GM18870 (cell line): ENCODE measurements at regions not wholly inside any gene's neighbourhood (a gene's known extent, or its start where the extent isn't known, plus 50 kb on each side); places are given as distances from the start of the nearest gene placed in this dataset.
"Not testable (repeated sequence)": the region's sequence is repeated elsewhere in the genome, so short reads cannot be mapped to it uniquely, and the experiment has no call there.

Experiments
- ATAC-seq: cut with Tn5 transposase; IDR thresholded peaks from one replicate; pipeline ENCODE4 v1.9.1; 2021; ENCODE audit warnings: moderate library complexity; ENCODE audit not compliant: unreplicated experiment

DNA sequence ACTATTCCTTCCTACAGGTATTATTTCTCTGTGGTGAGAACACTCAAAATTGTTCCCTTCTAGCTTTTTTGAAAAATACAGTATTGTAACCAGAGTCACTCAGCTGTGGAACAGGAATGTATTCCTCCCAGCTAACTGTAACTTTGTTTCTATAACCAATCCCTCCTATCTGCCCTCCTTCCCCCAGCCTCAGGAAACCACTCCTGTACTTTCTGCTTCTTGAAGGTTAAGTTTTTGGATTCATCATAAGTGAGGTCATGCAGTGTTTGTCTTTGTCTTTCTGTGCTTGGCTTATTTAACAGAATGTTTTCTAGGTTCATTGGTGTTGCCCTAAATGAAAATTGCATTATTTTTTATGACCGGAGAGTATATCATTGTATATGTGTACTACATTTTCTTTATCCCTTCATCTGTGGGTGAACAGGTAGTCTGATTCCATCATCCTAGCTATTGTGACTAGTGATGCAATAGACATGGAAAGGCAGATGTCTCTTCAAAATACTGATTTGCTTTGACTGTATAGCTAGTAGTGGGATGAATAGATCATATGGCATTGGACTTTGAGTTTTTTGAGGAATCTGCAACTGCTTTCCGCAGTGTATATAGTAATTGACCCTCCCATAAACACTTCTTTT lies 112.9 kb upstream of the GRK3 start:
- ATAC-seq = no peak

DNA sequence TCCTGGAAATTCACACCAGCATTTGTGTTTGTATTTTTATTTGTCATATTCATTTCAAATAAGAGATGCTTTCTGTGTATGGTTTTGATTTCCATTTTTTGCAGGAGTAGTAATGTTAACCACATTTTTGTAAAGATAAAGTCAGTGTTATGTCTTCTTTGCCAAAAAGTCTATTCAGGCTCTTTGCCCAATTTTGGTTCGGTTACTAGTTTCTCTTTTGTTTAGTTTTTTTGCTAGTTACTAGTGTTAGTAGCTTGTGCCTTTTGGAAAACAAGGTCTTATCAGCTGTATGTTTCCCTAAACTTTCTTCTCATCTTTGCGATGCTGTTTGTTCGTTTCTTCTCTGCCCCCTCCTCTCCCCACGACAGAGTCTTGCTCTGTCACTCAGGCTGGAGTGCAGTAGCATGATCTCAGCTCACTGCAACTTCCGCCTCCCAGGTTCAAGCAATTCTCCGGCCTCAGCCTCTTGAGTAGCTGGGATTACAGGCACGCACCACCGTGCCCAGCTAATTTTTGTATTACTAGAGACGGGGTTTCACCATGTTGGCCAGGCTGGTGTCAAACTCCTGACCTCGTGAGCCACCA lies 112.3 kb upstream of the GRK3 start:
- ATAC-seq = no peak

DNA sequence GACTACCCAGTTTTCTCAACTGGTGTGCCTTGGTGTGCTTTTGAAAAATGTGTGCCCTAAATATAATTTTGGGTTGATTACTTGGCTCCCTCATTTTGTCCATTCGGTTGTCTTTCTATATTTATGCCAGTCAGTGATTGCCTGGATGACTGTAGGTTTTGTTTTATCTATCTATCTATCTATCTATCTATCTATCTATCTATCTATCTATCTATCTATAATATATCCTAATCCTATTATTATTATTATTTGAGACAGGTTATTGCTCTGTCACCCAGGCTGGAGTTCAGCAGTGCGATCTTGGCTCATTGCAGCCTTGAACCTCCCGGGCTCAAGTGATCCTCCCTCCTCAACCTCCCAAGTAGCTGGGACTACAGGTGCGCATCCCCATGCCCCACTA lies 111.4 kb upstream of the GRK3 start:
- ATAC-seq = no peak

DNA sequence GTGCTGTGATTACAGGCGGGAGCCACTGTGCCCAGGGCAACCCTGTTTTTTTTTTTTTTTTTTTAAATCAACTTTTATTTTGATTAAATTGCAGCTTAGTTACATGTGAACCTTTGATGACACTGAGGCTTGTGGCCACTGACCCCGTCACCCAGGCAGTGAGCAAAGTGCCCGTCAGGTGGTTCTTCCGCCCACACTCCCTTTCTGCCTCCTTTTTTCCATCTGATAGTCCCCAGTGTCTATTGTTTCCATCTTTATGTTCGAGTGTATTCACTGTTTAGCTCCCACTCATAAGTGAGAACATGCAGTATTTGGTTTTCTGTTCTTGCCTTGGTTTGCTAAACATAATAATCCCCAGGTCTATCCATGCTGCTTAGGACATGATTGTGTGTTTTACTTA lies 110.9 kb upstream of the GRK3 start:
- no peak for ATAC-seq

DNA sequence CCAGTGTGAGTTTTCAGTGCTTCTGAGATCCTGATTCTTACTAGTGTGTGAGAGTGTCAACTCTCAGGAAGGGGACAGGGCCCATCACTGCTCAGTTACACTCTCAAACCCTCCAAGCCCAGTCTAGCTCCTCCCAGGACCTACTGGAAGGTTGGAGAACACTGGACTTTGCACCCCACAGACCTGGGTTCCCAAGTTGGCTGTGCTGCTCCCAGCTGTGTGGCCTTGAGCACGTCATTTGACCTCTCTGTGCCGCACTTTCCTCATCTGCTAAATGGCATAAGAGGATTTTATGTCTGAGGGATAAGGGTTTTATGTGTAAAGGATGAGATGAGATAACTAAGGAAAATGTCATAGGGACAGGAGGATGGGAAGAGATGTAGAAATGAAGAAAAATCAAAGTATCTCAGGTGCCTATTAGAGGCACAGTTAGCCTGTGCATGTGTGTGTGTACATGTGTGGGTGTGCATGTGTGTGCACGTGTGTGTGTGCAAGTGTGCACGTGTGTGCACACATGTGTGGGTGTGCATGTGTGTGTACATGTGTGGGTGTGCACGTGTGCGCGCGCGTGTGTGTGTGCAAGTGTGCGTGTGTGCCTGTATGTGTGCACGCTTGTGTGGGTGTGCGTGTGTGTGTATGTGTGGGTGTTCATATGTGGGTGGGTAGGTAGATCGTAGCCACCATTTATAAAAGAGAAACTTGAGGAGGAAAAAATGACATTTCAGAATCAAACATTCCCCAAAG lies 108.0 kb upstream of the GRK3 start:
- not testable (repeated sequence) for ATAC-seq

DNA sequence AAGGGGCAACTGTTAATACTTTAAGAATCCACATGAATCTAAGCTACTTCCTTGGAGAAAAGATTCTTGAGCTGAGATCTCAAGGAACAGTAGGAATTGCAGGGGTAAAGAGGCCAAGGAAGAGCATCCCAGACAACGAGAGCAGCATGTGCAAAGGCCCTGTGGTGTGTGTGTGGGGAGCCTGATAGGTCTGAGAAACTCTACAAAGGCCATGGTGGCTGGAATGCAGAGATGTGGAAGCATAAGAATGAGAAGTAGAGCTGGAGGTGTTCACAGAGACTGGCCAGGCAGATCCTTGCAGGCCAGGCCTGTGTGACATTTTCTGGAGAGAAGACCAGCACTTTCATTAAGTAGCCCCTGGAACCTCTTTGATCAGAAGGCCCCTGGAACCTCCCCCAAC lies 105.8 kb upstream of the GRK3 start:
- ATAC-seq = not testable (repeated sequence)

DNA sequence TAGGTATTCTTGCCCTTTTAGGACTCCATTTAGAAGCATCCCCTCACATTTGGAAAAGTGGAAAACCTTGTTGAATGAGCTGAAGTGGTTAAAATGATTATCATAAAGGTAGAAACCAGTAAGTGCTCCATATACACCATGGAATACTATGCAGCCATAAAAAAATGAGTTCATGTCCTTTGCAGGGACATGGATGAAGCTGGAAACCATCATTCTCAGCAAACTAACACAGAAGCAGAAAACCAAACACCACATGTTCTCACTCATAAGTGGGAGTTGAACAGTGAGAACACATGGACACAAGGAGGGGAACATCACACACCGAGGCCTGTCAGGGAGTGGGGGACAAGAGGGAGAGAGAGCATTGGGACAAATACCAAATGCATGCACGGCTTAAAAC lies 103.8 kb upstream of the GRK3 start:
- ATAC-seq = not testable (repeated sequence)

DNA sequence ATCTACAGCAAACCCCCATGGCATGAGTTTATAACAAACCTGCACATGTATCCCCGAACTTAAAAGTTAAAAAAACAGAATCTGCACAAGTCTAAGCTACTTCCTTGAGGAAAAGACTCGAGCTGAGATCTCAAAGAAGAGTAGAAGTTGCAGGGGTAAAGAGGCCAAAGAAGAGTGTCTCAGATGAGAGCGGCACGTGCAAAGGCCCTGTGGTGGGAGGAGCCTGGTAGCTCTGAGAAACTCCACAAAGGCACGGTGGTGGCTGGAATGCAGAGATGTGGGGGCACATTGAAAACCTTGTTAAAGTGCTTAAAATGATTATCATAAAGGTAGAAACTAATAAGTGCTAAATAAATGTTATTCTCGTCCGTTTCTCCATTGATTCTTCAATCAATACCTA lies 103.2 kb upstream of the GRK3 start:
- no peak for ATAC-seq

DNA sequence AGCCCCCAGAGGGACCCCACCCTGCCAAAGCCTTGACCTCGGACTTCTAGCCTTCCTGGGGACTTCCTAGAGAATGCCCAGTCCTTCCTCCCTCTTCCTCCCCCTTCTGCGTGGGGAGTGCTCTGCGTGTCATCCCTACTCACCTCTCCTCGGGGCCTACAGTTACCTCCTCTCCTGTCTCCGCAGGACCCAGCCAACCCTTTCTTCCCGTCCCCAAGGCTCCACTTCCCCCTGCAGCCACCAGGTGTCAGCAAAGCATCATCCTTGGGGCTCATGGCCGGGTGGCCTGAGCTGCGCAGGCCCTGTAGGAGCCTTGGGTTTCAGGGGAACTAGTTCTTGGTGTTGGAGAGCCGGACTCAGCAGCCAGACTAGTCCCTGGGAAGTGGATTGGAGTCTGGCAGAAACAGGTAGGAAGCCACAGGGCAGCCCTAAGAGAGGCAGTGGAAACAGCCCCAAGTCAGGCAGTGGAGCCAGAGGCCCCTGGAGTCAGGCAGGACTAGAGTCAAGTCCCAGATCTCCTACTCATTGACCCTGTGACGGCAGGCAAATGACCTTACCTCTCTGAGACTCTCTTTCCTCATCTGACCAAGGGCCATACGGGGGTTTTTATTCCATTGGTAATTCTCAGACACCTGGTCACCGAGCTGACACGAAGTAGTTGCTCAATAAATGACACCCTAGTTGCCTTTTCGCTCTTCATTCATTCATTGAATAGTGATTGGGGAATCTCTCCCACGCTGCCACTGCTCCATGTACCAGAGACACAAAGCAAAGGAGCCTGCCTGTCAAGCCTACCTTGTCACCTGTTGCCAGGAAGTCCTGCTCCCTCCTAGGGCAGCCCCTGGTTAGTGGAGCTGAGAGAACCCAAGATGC lies 101.8 kb upstream of the GRK3 start:
- ATAC-seq = not testable (repeated sequence)

DNA sequence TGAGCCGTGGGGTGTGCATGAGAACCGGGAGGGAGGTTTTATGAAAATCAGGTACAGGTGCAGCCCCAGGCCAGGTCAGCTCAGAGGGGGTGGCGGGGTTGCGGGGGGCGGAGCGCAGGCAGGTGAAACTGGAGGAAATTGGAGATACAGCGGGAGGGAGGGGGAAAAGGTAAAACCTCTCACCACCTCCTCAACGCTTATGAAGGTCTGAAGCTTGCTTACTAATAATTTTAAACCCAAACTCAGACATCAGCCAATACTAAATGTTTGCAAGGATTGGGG lies 101.2 kb upstream of the GRK3 start:
- ATAC-seq = not testable (repeated sequence)

DNA sequence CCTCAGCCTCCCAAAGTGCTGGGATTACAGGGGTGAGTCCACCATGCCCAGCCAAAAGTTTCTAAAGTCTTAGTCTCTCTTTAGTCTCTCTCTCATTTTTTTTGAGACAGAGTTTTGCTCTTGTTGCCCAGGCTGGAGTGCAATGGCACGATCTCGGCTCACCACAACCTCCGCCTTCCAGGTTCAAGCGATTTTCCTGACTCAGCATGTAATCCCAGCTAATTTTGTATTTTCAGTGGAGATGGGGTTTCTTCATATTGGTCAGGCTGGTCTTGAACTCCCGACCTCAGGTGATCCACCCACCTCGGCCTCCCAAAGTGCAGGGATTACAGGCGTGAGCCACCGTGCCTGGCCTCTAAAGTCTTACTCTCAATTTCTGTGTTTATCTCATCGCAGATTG lies 100.1 kb upstream of the GRK3 start:
- not testable (repeated sequence) for ATAC-seq

DNA sequence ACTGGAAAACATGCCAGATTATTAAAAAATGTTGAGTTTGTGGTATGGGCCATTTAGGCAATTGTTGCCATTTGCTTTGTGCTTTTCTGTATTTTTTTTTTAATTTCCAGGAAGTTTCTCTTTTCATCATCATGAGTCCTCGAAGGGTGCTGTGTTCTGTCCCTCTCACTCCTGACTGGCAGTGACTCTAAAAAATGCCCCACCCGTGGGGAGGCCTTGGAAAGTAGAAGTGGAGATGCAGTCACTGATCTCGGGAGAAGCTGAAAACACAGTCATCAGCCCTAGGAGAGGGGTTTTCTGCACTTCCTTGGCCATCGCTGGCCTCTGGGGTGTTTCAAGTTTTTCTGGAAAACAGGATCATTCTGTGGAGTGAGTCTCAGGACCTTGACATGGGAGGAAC lies 98.5 kb upstream of the GRK3 start:
- ATAC-seq = no peak

DNA sequence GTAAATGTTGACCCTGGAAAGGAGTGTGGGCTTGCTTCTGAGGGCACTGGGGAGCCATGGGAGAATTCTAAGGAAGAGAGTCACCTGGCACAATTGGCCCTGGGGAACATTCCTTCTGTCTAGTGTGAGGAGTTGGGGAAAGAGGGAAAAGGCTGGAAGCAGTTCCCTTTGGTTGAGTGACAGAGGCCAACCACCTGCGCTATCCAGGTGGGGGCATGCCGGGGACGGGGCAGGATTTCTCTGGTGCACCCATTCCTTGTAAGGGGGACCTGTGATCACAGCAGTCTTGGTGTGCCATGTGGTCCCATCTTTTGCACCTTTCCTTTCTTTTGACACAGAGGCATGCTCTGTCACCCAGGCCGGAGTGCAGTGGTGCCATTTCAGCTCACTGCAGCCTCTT lies 92.1 kb upstream of the GRK3 start:
- ATAC-seq = no peak

DNA sequence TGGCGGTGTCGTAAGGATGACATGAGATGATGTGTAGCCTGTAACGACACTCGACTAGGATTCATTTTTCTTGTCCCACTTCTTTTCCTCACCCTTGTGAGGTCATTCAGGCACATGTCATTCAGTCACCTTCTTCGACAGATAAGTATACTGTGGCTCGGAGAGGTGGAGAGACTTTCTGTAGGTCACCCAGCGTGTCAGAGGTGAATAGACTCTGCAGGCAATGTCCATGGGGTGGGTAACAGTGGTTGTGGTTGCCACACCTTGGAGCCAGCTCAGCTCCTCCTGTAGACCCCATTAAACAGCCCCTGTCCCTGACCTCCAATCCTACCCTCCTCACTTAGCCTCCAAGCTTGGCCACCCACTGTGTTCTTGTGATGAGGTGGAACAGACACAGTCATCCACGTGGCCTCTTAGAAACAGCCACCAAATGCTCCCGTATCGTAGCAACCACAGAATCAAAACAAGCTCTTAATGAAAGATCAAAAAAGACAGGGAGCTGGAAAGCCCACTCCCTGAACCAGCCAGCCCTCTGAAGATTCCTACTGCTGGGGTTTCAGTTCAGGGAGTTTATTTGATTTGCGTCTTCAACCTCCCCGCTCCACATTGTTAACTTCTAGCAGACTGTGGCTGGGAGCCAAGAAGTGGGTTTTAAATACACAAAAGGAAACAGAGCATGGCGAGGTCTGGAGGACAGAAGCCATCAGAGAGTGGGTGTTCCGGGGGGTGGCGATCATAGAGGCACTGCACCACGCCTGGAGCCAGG lies 89.0 kb upstream of the GRK3 start:
- ATAC-seq = no peak

DNA sequence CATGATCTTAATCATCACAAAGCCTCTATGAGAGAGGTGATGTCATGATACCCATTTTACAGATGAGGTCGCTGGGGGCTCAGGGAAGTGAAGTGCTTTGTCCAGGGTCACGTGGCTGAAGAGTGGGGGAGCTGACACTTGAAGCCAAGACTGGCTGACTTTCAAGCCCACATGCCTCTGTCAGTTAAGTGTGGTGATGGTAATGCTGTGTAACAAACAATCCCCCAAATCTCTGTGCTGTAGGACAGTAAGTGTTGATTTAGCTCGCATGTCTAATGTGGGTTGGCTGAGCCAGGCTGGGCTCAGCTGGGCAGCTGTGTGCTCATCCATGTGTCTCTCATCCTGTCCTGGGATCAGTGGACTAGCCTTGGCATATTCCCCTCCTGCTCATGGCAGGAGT lies 87.1 kb upstream of the GRK3 start:
- ATAC-seq = no peak

DNA sequence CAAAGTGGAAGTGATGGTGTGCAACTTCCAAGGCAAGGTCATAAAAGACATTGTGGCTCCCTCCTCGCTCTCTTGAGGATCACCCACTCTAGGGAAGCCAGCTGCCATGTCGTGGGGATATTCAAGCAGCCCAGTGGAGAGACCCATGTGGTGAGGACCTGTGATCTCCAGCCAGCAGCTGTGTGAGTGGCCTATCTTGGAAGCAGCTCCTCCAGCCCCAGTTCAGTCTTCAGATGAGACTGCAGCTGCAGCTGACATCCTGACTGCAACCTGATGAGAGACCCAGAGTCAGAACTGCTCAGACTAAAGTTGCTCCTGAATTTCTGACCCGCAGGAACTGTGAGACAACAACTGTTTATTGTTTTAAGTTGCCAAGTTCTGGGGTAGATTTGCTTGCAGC lies 86.4 kb upstream of the GRK3 start:
- no peak for ATAC-seq

DNA sequence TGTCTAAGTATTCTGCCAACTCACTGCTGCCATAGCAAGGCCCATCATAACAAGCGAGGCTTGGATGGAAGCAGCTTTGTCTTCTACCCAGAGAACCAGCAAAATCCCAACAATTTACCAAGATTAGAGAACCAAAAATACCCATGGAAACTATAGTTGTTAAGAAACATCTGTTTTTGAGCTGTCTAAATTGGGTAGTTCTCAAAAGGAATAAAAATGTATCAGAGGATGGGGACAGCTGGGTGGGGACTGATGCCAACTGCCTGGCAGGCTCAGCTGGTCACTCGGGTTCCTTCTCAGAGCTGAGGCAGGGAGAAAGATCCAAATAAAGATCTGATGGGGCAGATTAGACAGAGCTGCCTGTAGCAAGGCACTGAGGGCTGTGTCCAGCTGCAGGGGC lies 85.9 kb upstream of the GRK3 start:
- ATAC-seq = no peak

DNA sequence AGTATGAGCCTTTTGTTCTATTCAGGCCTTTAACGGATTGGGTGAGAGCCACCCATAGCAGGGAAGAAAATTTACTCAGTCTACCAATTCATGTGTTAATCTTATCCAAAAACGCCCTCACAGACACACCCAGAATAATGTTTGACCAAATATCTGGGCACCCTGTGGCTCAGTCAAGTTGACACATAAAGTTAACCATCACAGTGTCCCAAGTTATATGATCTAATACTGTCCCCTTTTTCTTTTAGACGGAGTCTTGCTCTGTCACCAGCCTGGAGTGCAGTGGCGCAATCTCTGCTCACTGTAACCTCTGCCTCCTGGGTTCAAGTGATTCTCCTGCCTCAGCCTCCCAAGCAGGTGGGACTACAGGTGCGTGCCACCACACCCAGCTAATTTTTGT lies 83.6 kb upstream of the GRK3 start:
- ATAC-seq = not testable (repeated sequence)

DNA sequence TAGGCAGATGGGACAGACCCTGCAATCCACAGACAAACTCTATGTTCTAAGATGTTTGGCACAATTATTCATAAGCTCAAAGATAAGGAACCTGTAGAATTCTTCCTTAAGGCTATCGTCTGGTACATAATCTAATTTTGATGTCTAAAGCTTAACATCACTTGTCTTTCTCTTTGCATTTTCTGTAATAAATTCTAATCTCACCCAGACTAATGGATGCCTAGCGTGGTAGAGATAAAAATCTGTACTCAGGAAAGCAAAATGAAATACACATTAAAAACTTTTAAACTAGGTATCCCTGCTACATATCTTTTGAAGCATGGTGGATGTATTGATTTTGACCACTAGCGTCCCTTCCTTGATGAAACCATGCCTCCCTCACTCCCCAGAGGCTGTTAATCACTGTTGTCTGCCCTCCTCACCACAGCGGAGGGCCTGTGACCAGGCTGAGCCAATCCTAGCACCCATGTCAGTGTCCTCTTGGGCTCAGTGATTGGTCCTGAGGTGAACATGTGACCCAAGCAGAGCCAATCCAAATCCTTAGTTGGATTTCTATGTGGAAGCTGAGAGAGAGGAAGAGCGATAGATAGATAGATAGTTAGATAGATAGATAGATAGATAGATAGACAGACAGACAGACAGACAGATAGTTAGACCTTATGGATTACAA lies 82.2 kb upstream of the GRK3 start:
- no peak for ATAC-seq

DNA sequence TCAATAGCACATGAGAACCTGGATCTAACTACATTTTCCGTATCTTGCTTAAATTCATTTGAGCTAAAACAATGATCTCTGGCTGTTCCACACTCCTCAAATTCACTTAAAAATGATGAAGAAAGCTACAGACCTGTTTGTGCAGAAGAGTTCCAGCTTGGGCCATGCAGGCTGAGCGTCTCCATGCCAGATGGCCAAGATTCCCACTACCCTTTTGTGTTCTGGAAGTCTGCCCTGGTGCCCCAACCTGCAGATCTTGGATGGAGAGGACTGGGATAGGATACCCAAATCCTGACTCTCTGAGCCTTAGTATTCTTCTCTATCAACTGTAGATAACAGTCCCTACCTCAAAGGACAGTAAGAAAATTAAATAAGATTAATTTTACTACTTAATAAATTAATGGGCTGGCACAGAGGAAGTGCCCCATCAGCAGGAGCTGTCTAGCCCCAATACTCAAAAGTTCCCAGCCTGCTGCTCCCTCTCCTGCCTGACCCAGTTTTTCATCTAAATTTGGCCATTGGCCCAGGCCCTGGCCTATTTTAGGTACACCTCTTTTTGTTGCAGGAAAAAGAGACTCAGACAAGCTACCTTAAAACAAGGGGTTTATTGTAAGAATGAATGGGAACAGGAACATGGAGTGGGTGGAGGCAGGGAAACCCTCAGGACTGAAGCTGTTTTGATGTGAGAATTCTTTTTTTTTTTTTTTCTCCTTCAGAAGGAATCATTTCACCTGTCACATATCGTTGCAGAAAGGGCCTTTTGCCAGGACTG lies 81.4 kb upstream of the GRK3 start:
- no peak for ATAC-seq
